Glomerular visceral epithelial cell (primary cell): ENCODE measurements at regions not wholly inside any gene's neighbourhood (a gene's known extent, or its start where the extent isn't known, plus 50 kb on each side); places are given as distances from the start of the nearest gene placed in this dataset.

Experiments used
- DNase-seq: peaks from one replicate; pipeline ENCODE4 v3.0.0-alpha.2; 2016; ENCODE audit errors: extremely low spot score

DNA sequence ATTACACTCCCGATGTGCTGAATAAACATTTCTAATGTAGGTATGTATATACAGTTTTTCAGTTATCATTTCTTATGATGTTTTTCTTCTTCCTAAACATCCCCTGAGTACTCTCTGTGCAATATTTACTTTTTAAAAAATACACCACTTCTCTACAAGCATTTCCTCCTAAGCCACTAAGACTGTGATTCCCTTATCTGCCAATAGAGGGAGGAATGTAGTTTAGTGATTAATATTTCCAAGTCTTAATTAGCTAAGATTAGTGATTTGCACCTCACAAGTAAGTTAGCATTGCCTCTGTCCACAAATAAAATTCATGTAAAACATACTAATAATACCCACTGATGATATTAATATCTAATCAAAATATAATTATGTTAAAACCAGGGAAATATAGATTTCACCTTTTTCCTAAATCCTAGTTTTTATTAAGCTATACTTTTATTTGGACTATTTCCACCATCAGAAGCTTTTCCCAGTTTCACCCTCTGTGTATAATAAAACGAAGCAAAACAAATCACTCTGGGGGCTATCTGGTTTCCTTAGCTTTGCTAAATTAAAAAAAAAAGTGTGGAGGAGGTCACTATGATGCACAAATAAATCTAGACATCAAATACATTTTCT lies 909.1 kb downstream of the FAT4 start:
- DNase-seq: peak; percentile 7

DNA sequence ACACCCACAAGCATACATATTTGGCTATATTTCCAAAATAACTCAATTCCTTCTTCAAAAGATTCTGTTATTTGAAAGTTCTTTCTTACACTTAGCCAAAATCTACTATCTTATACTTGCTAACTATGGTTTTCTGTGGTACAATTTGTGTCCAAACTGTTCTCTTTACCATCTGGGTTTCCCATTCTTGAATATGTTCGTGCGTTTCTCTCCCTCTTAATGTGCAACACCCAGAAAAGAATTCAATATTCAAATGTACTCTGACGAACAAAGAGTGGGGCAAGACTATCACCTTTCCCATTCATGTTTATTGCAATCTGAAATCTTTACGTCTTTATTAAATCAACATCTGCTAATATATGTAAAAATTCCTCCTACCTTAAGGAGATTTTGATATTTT lies 912.7 kb downstream of the FAT4 start:
- no peak for DNase-seq

DNA sequence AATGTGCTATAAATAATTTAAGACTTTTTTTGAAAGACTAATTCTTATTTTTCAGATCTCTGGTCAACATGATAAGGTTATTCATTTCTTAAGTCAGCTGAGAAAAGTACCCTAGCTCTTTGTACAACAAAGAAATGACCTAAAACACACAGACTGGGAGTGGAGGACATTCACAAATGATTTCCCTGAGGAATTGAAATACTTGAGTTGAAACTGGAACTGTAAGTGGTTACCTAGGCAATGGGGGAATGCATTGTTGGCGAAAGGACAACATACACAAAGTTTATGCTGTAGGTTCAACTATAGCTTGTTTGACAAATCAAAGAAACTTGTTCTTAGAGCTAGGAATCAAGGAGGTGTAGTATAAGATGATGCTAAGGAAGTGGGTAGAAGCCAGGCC lies 915.5 kb downstream of the FAT4 start:
- no peak for DNase-seq

DNA sequence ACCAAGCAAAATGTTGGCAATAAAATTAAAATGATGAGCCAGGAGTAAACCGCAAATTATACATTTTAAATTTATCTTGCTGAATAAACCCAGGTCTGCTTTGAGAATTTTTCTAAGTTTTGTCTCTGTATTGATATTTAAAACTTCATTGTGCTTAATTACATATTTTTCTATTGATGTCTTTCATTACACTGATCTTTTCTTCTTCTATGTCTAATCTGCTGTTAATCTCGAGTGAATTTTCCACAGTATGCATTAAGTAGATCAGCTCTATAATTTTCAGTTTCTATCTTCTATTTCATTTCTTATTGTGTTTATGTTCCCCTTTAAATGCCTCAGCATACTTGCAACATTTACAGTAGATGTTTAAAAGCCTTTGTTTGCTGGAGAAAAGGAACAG lies 918.7 kb downstream of the FAT4 start:
- no peak for DNase-seq

DNA sequence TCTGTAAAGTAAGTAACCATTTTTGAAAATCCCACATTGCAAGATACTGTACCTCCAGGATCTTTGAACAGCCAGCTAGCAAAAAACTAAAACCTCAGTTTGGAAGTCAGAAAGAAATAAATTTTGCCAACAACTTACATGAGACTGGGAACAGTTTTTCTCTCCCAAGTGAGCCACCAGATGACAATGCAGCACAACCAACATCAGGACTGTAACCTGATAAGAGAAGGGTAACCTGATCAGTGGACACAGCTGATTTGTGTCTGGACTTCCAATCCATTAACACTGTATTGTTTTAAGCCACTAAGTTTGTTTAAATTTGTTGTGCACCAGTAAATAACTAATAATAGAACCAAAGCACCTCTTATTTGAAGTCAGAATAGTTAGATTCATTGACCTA lies 923.3 kb downstream of the FAT4 start:
- DNase-seq: no peak

DNA sequence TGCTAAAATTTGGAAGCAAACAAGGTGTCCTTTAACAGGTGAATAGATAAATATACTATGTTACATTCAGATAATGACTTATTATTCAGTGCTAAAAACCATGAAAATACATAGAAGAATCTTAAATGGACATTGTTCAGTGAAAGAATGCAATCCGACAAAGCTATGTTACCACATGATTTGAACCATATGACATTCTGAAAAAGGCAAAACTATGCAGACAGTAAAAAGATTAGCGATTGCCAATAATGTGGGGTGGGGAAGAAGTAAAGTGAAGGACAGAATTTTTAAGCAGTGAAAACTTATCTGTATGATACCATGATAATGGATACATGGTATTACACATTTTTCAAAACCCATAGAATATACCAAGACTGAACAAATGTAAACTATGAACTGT lies 926.9 kb downstream of the FAT4 start:
- DNase-seq: no peak

DNA sequence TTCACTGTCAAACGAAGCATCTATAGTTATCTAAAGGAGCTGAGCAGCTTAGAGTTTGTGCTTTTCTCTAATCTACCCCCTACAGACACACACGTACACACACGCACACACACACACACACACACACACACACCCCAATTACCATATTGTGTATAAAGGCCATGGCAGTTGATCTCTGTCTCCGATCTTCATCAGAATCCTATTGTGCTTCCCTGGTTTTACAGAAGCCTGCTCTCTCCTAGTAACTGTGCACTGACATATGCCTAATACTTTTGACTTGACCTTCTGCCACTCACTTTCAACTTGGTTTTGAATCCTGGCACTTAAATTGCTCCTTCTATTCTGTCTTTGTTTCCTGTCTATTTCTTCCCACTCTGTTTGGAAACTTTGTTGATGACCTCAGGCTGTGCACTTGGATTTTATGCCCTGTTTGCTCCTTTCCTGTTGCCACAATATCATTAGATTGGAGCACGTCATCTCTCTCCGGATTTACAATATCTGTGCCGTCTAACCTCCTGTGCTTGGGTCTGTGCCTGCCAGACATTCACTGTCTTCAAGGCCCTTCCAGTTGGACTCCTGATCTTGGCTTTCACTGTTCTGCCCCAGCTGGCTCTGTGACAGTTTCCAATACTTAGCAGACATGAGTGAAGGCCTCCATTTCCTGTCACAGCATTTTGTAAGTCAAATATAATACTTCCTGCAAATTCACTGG lies 928.1 kb downstream of the FAT4 start:
- DNase-seq: no peak

DNA sequence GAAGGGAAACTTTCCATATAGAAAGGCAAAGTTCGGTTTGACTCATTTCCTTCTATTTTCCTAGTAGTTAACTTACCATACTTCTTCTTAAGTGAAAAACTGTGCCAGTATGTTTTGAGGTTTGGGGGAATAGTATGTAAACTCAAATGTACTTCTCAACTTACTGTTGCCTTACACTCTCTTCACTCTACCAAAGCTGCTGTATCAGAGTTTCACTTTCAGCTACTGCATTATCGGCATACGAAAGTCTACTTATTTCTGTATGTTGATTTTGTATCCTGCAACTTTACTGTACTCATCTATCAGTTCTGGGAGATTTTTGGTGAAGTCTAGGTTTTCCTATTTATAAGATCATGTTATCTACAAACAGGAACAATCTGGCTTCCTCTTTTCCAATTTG lies 932.7 kb downstream of the FAT4 start:
- DNase-seq: no peak

DNA sequence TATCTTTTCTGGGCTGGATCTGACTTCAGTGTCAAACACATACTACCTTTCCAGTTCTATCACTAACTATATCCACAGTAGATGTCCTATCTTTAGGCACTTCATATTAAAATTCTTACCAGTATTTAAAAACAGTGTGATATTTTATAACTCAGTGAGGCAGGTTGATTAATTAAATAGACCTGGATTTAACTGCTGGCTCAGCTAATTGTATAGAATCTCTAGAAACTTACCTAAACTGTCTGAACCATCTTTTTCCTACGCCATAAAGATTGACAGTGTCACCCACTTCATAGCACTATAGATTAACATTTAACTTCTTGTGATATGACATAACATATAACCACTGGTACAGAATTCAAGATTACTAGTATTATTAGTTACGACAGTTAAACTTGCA lies 935.3 kb downstream of the FAT4 start:
- no peak for DNase-seq

DNA sequence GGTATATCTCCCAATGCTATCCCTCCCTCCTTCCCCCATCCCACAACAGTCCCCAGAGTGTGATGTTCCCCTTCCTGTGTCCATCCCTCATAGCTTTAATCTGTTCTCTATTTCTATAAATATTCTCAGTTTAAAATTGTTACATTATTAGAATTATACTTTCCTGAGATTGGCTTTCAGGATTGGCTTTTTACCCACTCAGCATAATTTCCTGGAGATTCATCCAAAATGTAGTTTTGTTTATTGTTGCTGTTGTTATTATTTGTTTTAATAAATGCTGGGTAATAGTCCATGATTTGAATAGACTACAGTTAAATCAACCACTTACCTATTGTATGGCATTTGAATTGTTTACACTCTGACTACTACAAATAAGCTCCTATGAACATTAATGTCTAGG lies 936.4 kb downstream of the FAT4 start:
- DNase-seq: no peak

DNA sequence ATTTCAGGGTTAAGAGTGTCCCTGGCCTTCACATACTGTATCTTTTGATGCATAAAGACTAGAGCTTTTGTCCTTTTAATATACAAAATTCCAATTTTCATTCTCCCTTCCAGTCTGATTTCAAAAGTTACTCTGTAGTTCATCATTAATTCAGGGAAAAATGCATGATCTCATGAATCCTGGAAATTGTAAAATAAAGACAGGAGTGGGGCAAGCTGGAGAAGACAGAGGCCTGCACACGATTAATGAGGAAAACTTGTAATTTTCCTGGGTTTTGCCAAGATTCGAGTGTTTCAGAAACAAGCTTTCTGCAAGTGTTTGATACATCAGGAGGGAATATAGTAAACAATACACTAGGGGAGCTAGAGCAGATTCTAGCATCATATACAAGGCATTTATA lies 947.9 kb downstream of the FAT4 start:
- no peak for DNase-seq

DNA sequence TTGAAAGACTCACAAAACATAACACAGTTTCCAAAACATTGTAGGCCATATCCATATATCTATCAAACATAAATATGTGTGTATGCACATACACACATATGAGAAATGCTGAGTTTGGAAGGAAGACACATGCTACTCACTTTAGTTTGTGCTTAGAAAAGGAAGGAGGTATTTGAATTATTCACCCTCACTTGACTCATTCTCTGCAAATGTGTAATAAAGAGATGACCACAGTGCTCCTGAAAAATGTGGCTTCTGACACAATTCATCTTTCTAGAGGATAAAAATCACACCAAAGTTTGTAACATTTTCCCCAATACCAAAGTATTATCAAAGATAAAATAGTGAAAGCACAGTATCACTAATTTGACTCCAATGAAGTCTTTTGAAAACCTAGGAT lies 950.1 kb downstream of the FAT4 start:
- DNase-seq: peak; percentile 41

DNA sequence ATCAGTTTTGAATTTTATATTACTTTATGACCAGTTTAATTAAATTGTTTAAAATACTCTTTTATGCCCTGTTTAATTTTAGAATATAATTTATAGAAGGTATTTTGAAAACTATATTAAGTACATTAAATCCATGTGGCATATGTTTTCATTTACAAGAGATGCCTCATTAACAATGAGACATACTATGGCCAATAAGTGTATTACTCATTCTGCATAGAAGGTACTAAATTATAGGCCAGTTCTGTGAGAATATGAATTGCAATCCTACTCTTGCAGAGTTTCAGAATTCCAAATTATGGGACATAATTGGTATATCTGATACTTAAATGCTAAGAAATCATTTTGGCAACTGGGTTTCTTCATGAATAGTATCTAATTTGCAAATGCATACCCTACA lies 951.1 kb downstream of the FAT4 start:
- DNase-seq: no peak

DNA sequence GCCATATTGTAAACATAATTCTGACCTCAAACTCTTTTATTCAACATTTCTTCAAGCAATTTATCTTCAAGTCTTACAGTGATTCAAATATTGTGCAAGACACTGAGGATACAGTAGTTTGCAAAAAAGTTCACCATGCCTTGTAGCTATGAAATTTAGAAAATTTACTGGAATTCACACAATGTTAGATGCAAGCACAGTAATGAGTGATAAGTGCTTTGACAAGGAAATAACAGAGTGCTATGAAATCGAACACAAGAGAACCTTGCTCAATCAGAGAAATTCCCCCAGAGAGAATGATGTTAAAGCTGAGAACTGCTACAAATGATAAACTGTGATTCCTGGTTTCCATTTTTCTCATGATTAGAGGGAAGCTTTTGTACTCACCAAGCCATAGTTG lies 952.9 kb downstream of the FAT4 start:
- no peak for DNase-seq

DNA sequence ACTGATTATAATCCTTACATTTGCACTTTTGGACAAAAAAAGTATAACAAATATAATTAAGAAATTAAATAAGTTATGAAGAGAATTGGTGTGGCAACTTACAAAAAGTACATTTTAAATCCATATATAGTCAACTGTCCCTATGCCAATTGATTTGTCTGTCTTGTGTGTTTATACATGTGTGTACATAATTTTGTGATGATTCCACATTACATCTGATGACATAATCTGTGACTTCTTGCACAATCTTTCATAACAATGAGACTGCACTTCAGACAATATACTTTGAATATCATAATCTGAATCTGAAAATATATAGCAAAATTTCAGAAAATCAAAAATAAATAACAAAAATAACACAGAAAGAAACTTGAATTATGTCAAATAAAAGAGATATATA lies 953.4 kb downstream of the FAT4 start:
- no peak for DNase-seq

DNA sequence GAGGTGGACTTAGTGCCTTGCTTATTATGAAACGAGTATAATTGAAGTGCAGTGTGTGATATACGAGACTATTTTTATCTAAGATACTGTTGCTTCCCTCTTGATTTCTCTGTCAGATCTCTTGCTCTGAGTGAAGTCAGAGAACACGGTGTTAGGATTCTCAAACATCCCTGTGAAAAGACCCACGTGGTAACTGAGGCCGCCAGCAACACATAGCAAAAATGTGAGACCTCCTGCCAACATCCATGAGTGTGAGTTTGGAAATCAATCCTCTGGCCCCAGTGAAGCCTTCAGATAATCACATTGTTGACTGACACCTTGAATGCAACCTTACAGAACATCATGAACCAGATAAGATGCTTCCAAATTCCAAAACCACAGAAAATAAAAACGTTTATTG lies 954.4 kb downstream of the FAT4 start:
- DNase-seq: no peak

DNA sequence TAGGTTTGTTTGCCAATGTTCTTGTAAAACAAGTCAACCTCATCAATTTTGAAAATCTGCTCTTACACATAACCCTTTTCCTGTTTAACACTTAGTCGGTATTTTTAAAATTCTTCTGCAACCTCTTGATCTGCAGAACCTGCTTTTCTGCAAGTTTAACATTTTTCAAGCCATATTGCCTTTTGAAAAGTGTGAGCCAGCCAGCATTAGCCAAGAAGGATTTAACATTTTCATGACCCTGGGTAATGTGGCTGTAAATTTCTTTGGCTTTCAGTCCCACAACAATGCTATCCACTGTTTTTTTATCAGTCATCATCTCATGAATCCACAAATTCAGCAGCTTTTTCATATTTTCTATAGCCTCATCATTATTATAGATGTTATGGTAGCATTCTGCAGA lies 956.5 kb downstream of the FAT4 start:
- no peak for DNase-seq

DNA sequence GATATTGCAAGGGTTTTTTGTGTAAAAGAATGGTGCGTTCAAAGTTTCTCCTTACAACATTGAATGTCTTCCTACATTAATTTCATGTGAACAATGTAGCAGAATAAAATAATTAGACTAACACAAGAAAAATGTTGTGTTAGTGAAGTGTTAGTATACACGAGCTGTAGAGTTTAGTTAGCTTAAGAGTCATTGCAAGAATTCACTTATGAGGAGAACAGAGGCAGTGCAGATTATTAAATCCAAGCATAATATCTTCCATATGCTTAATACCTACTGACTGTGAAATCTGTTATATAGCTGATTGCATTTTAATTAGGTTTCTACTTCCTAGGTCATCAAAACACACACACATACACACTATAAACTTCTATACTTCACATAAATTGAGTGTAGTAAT lies 959.0 kb downstream of the FAT4 start:
- no peak for DNase-seq

DNA sequence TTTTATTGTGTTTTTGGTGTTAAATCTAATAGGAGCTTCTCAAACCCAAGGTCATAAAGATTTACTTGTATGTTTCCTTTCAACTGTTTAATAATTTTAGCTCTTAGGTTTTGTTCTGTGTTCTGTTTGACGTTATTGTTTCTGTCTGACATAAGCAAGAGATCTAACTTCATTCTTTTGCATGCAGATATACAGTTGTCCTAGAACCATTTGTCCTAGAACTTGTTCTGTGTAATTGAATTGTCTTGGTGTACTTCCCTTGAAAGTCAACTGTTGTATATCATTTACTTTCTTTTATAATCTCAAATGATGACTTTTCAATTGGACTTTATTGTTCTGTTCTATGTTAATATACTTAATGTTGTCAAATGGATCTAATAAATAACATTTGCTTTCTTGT lies 977.1 kb downstream of the FAT4 start:
- DNase-seq: no peak

DNA sequence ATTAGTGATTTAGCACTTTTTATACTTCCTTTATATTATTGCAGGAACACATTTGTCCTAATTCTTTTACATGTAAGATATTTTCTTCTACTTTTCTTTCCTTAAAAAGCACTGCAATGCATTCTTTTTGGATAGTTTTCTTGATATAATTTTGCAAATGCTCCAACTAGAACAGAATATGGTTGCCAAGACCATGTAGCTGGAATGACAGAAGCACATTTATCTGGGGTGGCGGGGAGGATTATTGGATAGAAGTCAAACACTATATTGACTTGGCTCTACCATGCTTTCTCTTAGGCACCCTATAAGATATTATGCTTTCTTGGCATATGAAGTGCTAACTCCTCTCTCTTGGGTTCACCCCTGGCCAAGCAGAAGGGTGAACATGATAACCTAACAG lies 983.5 kb downstream of the FAT4 start:
- no peak for DNase-seq

DNA sequence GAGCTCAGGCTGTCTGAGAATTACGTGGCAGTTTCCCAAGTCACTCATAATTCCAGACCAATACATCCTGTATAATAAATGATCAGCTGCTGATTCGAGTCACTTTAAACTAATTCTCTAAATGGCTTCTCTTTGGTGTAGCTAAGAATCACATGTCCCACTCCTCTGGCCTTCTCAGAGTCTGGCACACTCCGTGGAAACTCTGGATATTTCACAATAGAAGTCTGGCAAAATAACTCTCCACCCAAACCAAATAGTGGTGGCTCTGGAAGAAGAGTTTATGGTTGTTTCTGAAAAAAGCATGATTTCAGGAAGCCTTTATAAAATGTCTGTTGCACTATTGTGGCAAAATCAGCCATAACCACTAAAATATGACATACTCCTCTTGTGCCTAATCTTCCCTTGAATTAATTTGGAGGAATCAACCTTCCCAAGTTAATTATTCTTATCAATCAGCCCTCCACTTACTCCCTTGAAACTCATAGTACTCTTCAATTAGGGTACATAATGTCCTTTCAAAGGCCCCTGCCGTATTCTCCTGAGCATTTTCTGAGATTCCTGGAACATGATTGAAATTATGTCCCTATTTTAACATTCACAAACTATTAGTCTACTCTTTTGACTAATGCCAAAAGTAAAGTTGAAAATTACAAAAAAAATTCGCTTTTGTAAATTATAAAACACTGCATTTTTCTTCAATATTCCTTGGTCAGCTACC lies 991.6 kb downstream of the FAT4 start:
- no peak for DNase-seq

DNA sequence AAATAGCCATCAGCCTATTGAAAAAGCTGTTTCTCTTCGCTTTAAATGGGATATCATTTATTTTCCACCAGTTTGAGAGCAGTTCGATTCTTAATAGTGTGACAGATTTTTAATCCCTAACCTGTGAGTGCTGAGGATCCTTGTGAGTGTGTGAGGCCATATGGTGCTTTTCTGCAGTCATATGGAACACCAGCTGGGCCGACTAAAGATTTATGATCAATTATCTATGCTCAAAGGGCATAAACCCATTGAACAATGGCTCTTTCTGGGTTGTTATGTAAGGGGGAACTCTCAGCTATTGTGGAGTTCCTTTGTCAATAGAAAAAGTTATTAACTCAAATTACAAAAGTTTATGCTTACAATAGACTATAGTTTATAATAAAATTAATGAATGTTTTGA lies 1003.6 kb downstream of the FAT4 start:
- no peak for DNase-seq

DNA sequence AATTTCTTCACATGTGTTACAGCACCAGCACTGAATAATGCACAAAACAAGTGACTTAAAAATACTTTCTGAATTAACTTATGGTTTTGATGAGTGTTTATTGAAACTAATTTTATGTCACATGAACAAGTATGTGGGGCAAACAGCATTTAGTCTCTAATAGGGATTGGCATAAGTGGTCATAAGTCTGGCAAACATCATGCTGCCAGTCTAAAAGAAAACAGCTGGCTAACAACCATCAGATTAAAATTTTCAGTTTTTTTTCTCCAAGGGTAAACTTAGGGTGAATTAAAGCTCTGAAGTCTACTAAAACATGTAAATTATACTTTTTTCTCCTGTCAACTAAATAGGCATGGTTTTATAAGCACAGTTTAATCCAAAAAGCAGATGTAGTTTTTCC lies 1014.2 kb downstream of the FAT4 start:
- DNase-seq: no peak
